HEK293 (cell line): ENCODE measurements at regions not wholly inside any gene's neighbourhood (a gene's known extent, or its start where the extent isn't known, plus 50 kb on each side); places are given as distances from the start of the nearest gene placed in this dataset.

Experiments used
- CTCF ChIA-PET: fragments of 350-600 bp; formaldehyde crosslinking; extraction: SDS; loops from one replicate; lab custom pipeline; 2021; ENCODE audit warnings: antibody characterized with exemption; lab: Yijun Ruan, JAX
- POLR2A ChIA-PET: fragments of 300-600 bp; formaldehyde crosslinking; extraction: SDS; loops from one replicate; lab custom pipeline; 2020; ENCODE audit warnings: antibody characterized with exemption, inconsistent platforms; lab: Yijun Ruan, JAX
- H3K27ac ChIP-seq: fragments of 200-500 bp; sonication (Bioruptor generic); 2 replicates; pipeline ENCODE4 v1.5.1; 2014; ENCODE audit warnings: low read depth, low read length, control low read depth, inconsistent platforms; ENCODE audit errors: extremely low read depth
- H3K36me3 ChIP-seq, 2 experiments: fragments of 200-500 bp in 1 of 2; sonication (Bioruptor generic) in 1 of 2; 1 replicate in 1 of 2; 2 replicates in 1 of 2; pipeline ENCODE4 v1.5.1; 2014 to 2017; ENCODE audit warnings: inconsistent platforms in 2 of 2, low read length in 2 of 2; ENCODE audit not compliant: control insufficient read depth in 2 of 2, insufficient read depth in 1 of 2
- H3K4me1 ChIP-seq: fragments of 200-500 bp; sonication (Bioruptor generic); 2 replicates; pipeline ENCODE4 v1.5.1; 2014; ENCODE audit warnings: mild to moderate bottlenecking, low read length, inconsistent platforms; ENCODE audit not compliant: control insufficient read depth, insufficient read depth
- H3K4me3 ChIP-seq: 2 replicates; pipeline ENCODE4 v1.5.1; 2011; ENCODE audit warnings: low read depth, mild to moderate bottlenecking, control low read depth, low read length, moderate library complexity
- H3K9me3 ChIP-seq: fragments of 200-500 bp; sonication (Bioruptor generic); 2 replicates; pipeline ENCODE4 v1.5.1; 2014; ENCODE audit warnings: low read depth, low read length, inconsistent platforms; ENCODE audit not compliant: control insufficient read depth, insufficient read depth
- AEBP2 ChIP-seq: fragments of 450-650 bp; formaldehyde crosslinking; IDR thresholded peaks from 2 replicates; pipeline ENCODE4 v1.5.1; 2016; ENCODE audit warnings: missing biosample characterization, missing genetic modification characterization, borderline replicate concordance
- GLIS1 ChIP-seq: fragments of 450-650 bp; formaldehyde crosslinking; IDR thresholded peaks from 2 replicates; pipeline ENCODE4 v1.5.1; 2016; ENCODE audit warnings: missing biosample characterization, missing genetic modification characterization
- HOXC10 ChIP-seq: sonication (generic); formaldehyde crosslinking; IDR thresholded peaks from 2 replicates; pipeline ENCODE4 v1.8.1; 2023; ENCODE audit warnings: mild to moderate bottlenecking, missing genetic modification reagents
- IKZF3 ChIP-seq: fragments of 450-650 bp; IDR thresholded peaks from 2 replicates; pipeline ENCODE4 v1.5.0; 2018; ENCODE audit warnings: missing biosample characterization, mild to moderate bottlenecking, missing genetic modification characterization, moderate library complexity
- PRDM4 ChIP-seq: fragments of 450-650 bp; formaldehyde crosslinking; IDR thresholded peaks from 2 replicates; pipeline ENCODE4 v1.5.1; 2017; ENCODE audit warnings: missing biosample characterization, missing genetic modification characterization
- PRDM6 ChIP-seq: fragments of 450-650 bp; formaldehyde crosslinking; IDR thresholded peaks from 2 replicates; pipeline ENCODE4 v1.5.1; 2017; ENCODE audit warnings: missing biosample characterization, missing genetic modification characterization
- TCF7L2 ChIP-seq: IDR thresholded peaks from 2 replicates; pipeline ENCODE4 v1.6.1; 2011; ENCODE audit warnings: low read depth, mild to moderate bottlenecking, inconsistent platforms, low read length, moderate library complexity, borderline replicate concordance
- YY2 ChIP-seq: fragments of 450-650 bp; formaldehyde crosslinking; IDR thresholded peaks from 2 replicates; pipeline ENCODE4 v1.5.1; 2016; ENCODE audit warnings: missing biosample characterization, missing genetic modification characterization
- ZEB2 ChIP-seq: fragments of 450-650 bp; formaldehyde crosslinking; IDR thresholded peaks from 2 replicates; pipeline ENCODE4 v1.5.1; 2016; ENCODE audit warnings: missing biosample characterization, missing genetic modification characterization
- ZFHX2 ChIP-seq: fragments of 450-650 bp; formaldehyde crosslinking; conservative IDR thresholded peaks from 2 replicates; pipeline ENCODE4 v1.5.1; 2016; ENCODE audit warnings: missing biosample characterization, missing genetic modification characterization
- ZNF202 ChIP-seq: fragments of 450-650 bp; formaldehyde crosslinking; IDR thresholded peaks from 2 replicates; pipeline ENCODE4 v1.5.1; 2016; ENCODE audit warnings: missing biosample characterization, missing genetic modification characterization, borderline replicate concordance
- ZNF221 ChIP-seq: fragments of 450-650 bp; formaldehyde crosslinking; IDR thresholded peaks from 2 replicates; pipeline ENCODE4 v1.5.1; 2017; ENCODE audit warnings: missing biosample characterization, missing genetic modification characterization, borderline replicate concordance
- ZNF354C ChIP-seq: fragments of 450-650 bp; formaldehyde crosslinking; IDR thresholded peaks from 2 replicates; pipeline ENCODE4 v1.5.1; 2016; ENCODE audit warnings: missing biosample characterization, missing genetic modification characterization, low read depth, borderline replicate concordance
- ZNF366 ChIP-seq: fragments of 450-650 bp; formaldehyde crosslinking; conservative IDR thresholded peaks from 2 replicates; pipeline ENCODE4 v1.5.1; 2016; ENCODE audit warnings: missing biosample characterization, missing genetic modification characterization
- ZNF433 ChIP-seq: fragments of 450-650 bp; formaldehyde crosslinking; IDR thresholded peaks from 2 replicates; pipeline ENCODE4 v1.5.1; 2016; ENCODE audit warnings: missing biosample characterization, missing genetic modification characterization, low read depth
- ZNF501 ChIP-seq: fragments of 450-650 bp; formaldehyde crosslinking; IDR thresholded peaks from 2 replicates; pipeline ENCODE4 v1.5.1; 2016; ENCODE audit warnings: missing biosample characterization, missing genetic modification characterization
- ZNF510 ChIP-seq: fragments of 450-650 bp; formaldehyde crosslinking; IDR thresholded peaks from 2 replicates; pipeline ENCODE4 v1.5.1; 2018; ENCODE audit warnings: mild to moderate bottlenecking, missing genetic modification characterization, missing biosample characterization; ENCODE audit not compliant: insufficient replicate concordance
- ZNF521 ChIP-seq: fragments of 450-650 bp; formaldehyde crosslinking; IDR thresholded peaks from 2 replicates; pipeline ENCODE4 v1.5.1; 2017; ENCODE audit warnings: missing biosample characterization, mild to moderate bottlenecking, missing genetic modification characterization
- ZNF561 ChIP-seq: fragments of 450-650 bp; IDR thresholded peaks from 2 replicates; pipeline ENCODE4 v1.5.1; 2018; ENCODE audit warnings: missing biosample characterization, missing genetic modification characterization, borderline replicate concordance
- ZNF600 ChIP-seq: fragments of 450-650 bp; formaldehyde crosslinking; IDR thresholded peaks from 2 replicates; pipeline ENCODE4 v1.5.1; 2016; ENCODE audit warnings: missing biosample characterization, missing genetic modification characterization
- ZNF623 ChIP-seq: fragments of 450-650 bp; formaldehyde crosslinking; IDR thresholded peaks from 2 replicates; pipeline ENCODE4 v1.5.1; 2016; ENCODE audit warnings: missing biosample characterization, missing genetic modification characterization
- ZNF692 ChIP-seq: fragments of 450-650 bp; formaldehyde crosslinking; IDR thresholded peaks from 2 replicates; pipeline ENCODE4 v1.5.1; 2016; ENCODE audit warnings: missing biosample characterization, missing genetic modification characterization
- ZNF747 ChIP-seq: fragments of 450-650 bp; formaldehyde crosslinking; IDR thresholded peaks from 2 replicates; pipeline ENCODE4 v1.5.1; 2016; ENCODE audit warnings: missing biosample characterization, missing genetic modification characterization
- ZNF776 ChIP-seq: fragments of 450-650 bp; formaldehyde crosslinking; IDR thresholded peaks from 2 replicates; pipeline ENCODE4 v1.5.0; 2017; ENCODE audit warnings: missing biosample characterization, missing genetic modification characterization, borderline replicate concordance
- ZNF792 ChIP-seq: fragments of 450-650 bp; formaldehyde crosslinking; IDR thresholded peaks from 2 replicates; pipeline ENCODE4 v1.5.1; 2016; ENCODE audit warnings: missing biosample characterization, missing genetic modification characterization
- ZSCAN16 ChIP-seq: fragments of 450-650 bp; formaldehyde crosslinking; IDR thresholded peaks from 2 replicates; pipeline ENCODE4 v1.5.1; 2016; ENCODE audit warnings: missing biosample characterization, missing genetic modification characterization

- H3K9me3 ChIP-seq: no peaks in the 10 kb centered on the region
- no peaks in the 10 kb centered on the region for H3K36me3 ChIP-seq
- no peak overlapping the region for H3K4me3 ChIP-seq
- no peak for TF ChIP-seq ZNF792
- TF ChIP-seq YY2: no peak
- no peak for TF ChIP-seq ZNF561 (tag by site-specific recombination)
- TF ChIP-seq ZFHX2 (tag by site-specific recombination): no peak
- no peak for TF ChIP-seq ZNF776 (tag by site-specific recombination)
- no peak for TF ChIP-seq HOXC10
- no peak for TF ChIP-seq ZNF510 (tag by site-specific recombination)
- no peak for TF ChIP-seq ZSCAN16 (tag by site-specific recombination)
- TF ChIP-seq ZEB2 (tag by site-specific recombination): no peak
- no peak for TF ChIP-seq PRDM6 (tag by site-specific recombination)
- no peak for TF ChIP-seq ZNF521 (tag by site-specific recombination)
- no peak for TF ChIP-seq ZNF623 (tag by site-specific recombination)
- TF ChIP-seq ZNF366 (tag by site-specific recombination): no peak
- CTCF ChIA-PET: interaction anchor here (0.7 kb wide), 1 partner anchor 15 kb away, joined by 3 read pairs; no protein-coding TSS in a partner anchor
- H3K4me1 ChIP-seq: no peaks in the 10 kb centered on the region
- H3K27ac ChIP-seq: no peak overlapping the region
- POLR2A ChIA-PET: no interaction called here
These were observed 595.1 kb upstream of the CCDC179 start for GRCh38 chr11:23455321-23455891.

GRCh38 chr11:23457641-23458040 lies 597.4 kb upstream of the CCDC179 start:
- ChIA-PET CTCF (no interaction called here), POLR2A (no interaction called here)
- TF ChIP-seq AEBP2 (tag by site-specific recombination) (no peak), ZNF561 (tag by site-specific recombination) (no peak), ZNF692 (tag by site-specific recombination) (no peak), IKZF3 (tag by site-specific recombination) (no peak), ZNF501 (no peak), TCF7L2 (no peak), ZNF433 (no peak), ZNF354C (tag by site-specific recombination) (no peak), GLIS1 (tag by site-specific recombination) (no peak), ZNF221 (tag by site-specific recombination) (no peak), ZNF202 (tag by site-specific recombination) (no peak), ZNF747 (no peak), ZNF600 (tag by site-specific recombination) (no peak), PRDM4 (no peak)
- Histone ChIP-seq H3K36me3 (no peaks in the 10 kb centered on the region), H3K9me3 (no peaks in the 10 kb centered on the region), H3K27ac (no peak overlapping the region), H3K4me3 (no peak overlapping the region), H3K4me1 (no peaks in the 10 kb centered on the region)
